Endothelial cell of umbilical vein (primary cell): ENCODE measurements at regions not wholly inside any gene's neighbourhood (a gene's known extent, or its start where the extent isn't known, plus 50 kb on each side); places are given as distances from the start of the nearest gene placed in this dataset.

Source experiments
- BruUV-seq: library from RNA; stranded (reverse); fragments of 400-500 nt; replicated peaks from 2 replicates; lab custom pipeline; 2021; lab: Mats Ljungman, UMichigan
- CTCF ChIA-PET: fragments of 300-600, 350-600 bp; sonication (Branson Sonifier 250); formaldehyde crosslinking; loops from one replicate; lab custom pipeline; 2021; ENCODE audit warnings: antibody characterized with exemption, inconsistent platforms; lab: Charles Lee
- POLR2A ChIA-PET: fragments of 300-600, 350-600 bp; sonication (Branson Sonifier 250); formaldehyde crosslinking; loops from one replicate; lab custom pipeline; 2021; ENCODE audit warnings: antibody characterized with exemption, inconsistent platforms; lab: Charles Lee
- DNase-seq: peaks from one replicate; pipeline ENCODE4 v3.0.0-alpha.2; 2011; ENCODE audit warnings: low read depth, low spot score
- FAIRE-seq: peaks from 2 replicates; lab custom pipeline; 2011; peaks lifted over from hg19 to GRCh38; lab: Jason Lieb, UNC
- H2AFZ ChIP-seq: 2 replicates; pipeline ENCODE4 v1.6.0; 2012; ENCODE audit warnings: low read depth, low read length, control low read depth, inconsistent platforms
- H3K27ac ChIP-seq: 2 replicates; pipeline ENCODE4 v1.5.1; 2011; ENCODE audit warnings: low read depth, mild to moderate bottlenecking, control low read depth, low read length, moderate library complexity; ENCODE audit not compliant: insufficient read depth
- H3K27me3 ChIP-seq, 2 experiments: 2 replicates each; pipeline versions ENCODE4 v1.6.0 to v1.6.1; 2011; ENCODE audit warnings: low read length in 2 of 2, mixed read lengths in 1 of 2; ENCODE audit not compliant: control insufficient read depth in 2 of 2, insufficient read depth in 2 of 2
- H3K36me3 ChIP-seq, 2 experiments: 2 replicates in 1 of 2; 3 replicates in 1 of 2; pipeline ENCODE4 v1.5.1; 2011; ENCODE audit warnings: low read length in 2 of 2, mild to moderate bottlenecking in 1 of 2, moderate library complexity in 1 of 2; ENCODE audit not compliant: control insufficient read depth in 2 of 2, insufficient read depth in 2 of 2; ENCODE audit errors: extremely low read depth in 1 of 2
- H3K4me1 ChIP-seq: 3 replicates; pipeline ENCODE4 v1.5.1; 2011; ENCODE audit warnings: mild to moderate bottlenecking, low read length; ENCODE audit not compliant: control insufficient read depth, insufficient read depth; ENCODE audit errors: extremely low read depth
- H3K4me2 ChIP-seq: 2 replicates; pipeline ENCODE4 v1.6.1; 2011; ENCODE audit warnings: low read length, control low read depth, mixed read lengths; ENCODE audit not compliant: insufficient read depth
- H3K4me3 ChIP-seq, 3 experiments: fragments of 200-600 bp in 1 of 3; sonication (generic), shearing (Covaris generic) in 1 of 3; replicated peaks in 1 of 3; 2 replicates each; pipeline ENCODE4 v1.5.1; 2011 to 2016; ENCODE audit warnings: control low read depth in 3 of 3, low read length in 3 of 3, mild to moderate bottlenecking in 2 of 3, inconsistent platforms in 1 of 3, low read depth in 1 of 3, moderate library complexity in 1 of 3; ENCODE audit not compliant: insufficient read depth in 1 of 3
- H3K79me2 ChIP-seq: 2 replicates; pipeline ENCODE4 v1.6.0; 2012; ENCODE audit warnings: low read length, inconsistent platforms; ENCODE audit not compliant: control insufficient read depth, insufficient read depth
- H3K9ac ChIP-seq: replicated peaks from 2 replicates; pipeline ENCODE3; 2011; ENCODE audit warnings: low read length, control low read depth; ENCODE audit not compliant: insufficient read depth; ENCODE audit errors: extremely low read depth
- H3K9me1 ChIP-seq: replicated peaks from 3 replicates; pipeline ENCODE4 v1.6.0; 2011; ENCODE audit warnings: mild to moderate bottlenecking, low read length; ENCODE audit not compliant: control insufficient read depth, insufficient read depth; ENCODE audit errors: extremely low read depth
- H3K9me3 ChIP-seq: replicated peaks from 2 replicates; pipeline ENCODE4 v1.5.1; 2012; ENCODE audit warnings: low read length, inconsistent platforms; ENCODE audit not compliant: control insufficient read depth, insufficient read depth
- H4K20me1 ChIP-seq: replicated peaks from 2 replicates; pipeline ENCODE3; 2011; ENCODE audit warnings: mild to moderate bottlenecking, low read length; ENCODE audit not compliant: control insufficient read depth, insufficient read depth; ENCODE audit errors: extremely low read depth
- EZH2 ChIP-seq: IDR thresholded peaks from 2 replicates; pipeline ENCODE4 v1.6.1; 2012; ENCODE audit warnings: borderline replicate concordance, low read depth, mild to moderate bottlenecking, moderate library complexity, low read length, inconsistent platforms; ENCODE audit not compliant: severe bottlenecking
- FOS ChIP-seq: IDR thresholded peaks from 2 replicates; pipeline ENCODE4 v1.6.1; 2011; ENCODE audit warnings: mild to moderate bottlenecking, low read length, moderate library complexity, borderline replicate concordance; ENCODE audit not compliant: insufficient read depth
- GATA2 ChIP-seq: IDR thresholded peaks from 2 replicates; pipeline ENCODE4 v1.7.0; 2011; ENCODE audit warnings: low read depth, mild to moderate bottlenecking, moderate library complexity, mixed read lengths, low read length; ENCODE audit not compliant: insufficient read length, insufficient read depth
- JUN ChIP-seq: IDR thresholded peaks from 2 replicates; pipeline ENCODE4 v1.6.1; 2011; ENCODE audit warnings: borderline replicate concordance, low read depth; ENCODE audit not compliant: insufficient read length, insufficient read depth
- MYC ChIP-seq: IDR thresholded peaks from one replicate; pipeline ENCODE4 v1.6.1; 2011; ENCODE audit warnings: mild to moderate bottlenecking, low read depth, low read length
- POLR2A ChIP-seq: IDR thresholded peaks from 2 replicates; pipeline ENCODE4 v1.6.1; 2012; ENCODE audit warnings: low read depth, mild to moderate bottlenecking, control low read depth, low read length
- POLR2AphosphoS5 ChIP-seq: IDR thresholded peaks from 2 replicates; pipeline ENCODE4 v1.6.1; 2012; ENCODE audit warnings: low read depth, mild to moderate bottlenecking, control low read depth, low read length, moderate library complexity; ENCODE audit not compliant: insufficient read depth
- dilution Hi-C: fragments of 300-500 bp; cut with MboI; formaldehyde crosslinking; loops from one replicate; pipeline ENCODE4 v1.15.0; 2019; ENCODE audit warnings: low sequenced_read_pairs; ENCODE audit not compliant: extremely low pct_ligation_motif_present
- intact Hi-C: fragments of 100-400 bp; cut with micrococcal nuclease; formaldehyde crosslinking; loops from one replicate; pipeline ENCODE4 v1.10.0; 2022
- TF ChIP-seq, protein P1 (sequence below), 2 donors: IDR thresholded peaks; 1 replicate in 1 of 2; 2 replicates in 1 of 2; pipeline ENCODE4 v1.5.1; 2011; ENCODE audit warnings: low read length in 2 of 2, mild to moderate bottlenecking in 2 of 2, moderate library complexity in 2 of 2, control low read depth in 1 of 2, inconsistent platforms in 1 of 2, low read depth in 1 of 2; ENCODE audit not compliant: insufficient read depth in 1 of 2; ENCODE audit errors: extremely low read depth in 1 of 2
- TF ChIP-seq, protein P2 (sequence below): IDR thresholded peaks from 2 replicates; pipeline ENCODE4 v1.6.1; 2011; ENCODE audit not compliant: insufficient read depth, insufficient read length

DNA sequence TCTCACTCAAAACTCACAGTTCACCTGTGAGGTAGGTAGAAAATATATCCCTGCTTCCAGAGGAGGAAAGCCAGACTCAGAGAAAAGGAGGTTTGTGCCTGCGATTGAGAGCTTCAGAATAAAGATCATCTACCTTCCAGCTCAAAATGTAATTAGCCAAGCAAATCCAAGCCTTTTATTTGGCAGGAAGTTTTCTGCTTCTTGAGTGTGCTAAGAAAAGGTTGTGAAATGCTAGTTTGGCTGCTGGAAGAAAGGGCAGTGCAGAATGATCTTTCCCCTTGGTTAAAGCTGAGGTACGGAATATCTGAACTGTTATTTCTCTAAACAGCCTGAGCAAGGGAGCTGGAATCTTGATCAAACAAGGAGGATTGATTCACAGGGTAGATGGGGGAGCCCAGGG, 59.7 kb upstream of the VCX3B start:
- Histone ChIP-seq H3K4me3 (no peak overlapping the region), H3K4me1 (no peaks in the 10 kb centered on the region), H2AFZ (no peak overlapping the region), H3K27me3 (no peaks in the 10 kb centered on the region), H4K20me1 (no peaks in the 10 kb centered on the region), H3K36me3 (no peaks in the 10 kb centered on the region), H3K9me1 (no peaks in the 10 kb centered on the region), H3K9ac (no peak overlapping the region), H3K79me2 (no peaks in the 10 kb centered on the region), H3K27ac (no peak overlapping the region), H3K4me2 (no peak overlapping the region), H3K9me3 (no peaks in the 10 kb centered on the region)
- FAIRE-seq: peak; percentile 43
- DNase-seq: no peak
- CTCF ChIA-PET: no interaction called here
- BruUV-seq: no TSS peak
- intact Hi-C loops (no loop called here), dilution Hi-C loops (no loop called here)
- TF ChIP-seq EZH2 (no peak), FOS (no peak), POLR2A (no peak), POLR2AphosphoS5 (no peak), JUN (no peak), MYC (no peak)
- TF ChIP-seq, protein P1, sequence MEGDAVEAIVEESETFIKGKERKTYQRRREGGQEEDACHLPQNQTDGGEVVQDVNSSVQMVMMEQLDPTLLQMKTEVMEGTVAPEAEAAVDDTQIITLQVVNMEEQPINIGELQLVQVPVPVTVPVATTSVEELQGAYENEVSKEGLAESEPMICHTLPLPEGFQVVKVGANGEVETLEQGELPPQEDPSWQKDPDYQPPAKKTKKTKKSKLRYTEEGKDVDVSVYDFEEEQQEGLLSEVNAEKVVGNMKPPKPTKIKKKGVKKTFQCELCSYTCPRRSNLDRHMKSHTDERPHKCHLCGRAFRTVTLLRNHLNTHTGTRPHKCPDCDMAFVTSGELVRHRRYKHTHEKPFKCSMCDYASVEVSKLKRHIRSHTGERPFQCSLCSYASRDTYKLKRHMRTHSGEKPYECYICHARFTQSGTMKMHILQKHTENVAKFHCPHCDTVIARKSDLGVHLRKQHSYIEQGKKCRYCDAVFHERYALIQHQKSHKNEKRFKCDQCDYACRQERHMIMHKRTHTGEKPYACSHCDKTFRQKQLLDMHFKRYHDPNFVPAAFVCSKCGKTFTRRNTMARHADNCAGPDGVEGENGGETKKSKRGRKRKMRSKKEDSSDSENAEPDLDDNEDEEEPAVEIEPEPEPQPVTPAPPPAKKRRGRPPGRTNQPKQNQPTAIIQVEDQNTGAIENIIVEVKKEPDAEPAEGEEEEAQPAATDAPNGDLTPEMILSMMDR (IDR thresholded peaks at IDR 0.05; ENCODE audit: extremely low read depth in 1 of 2, insufficient read depth in 1 of 2, low read depth in 1 of 2, low read length in 2 of 2): no peak
- POLR2A ChIA-PET: no interaction called here

DNA sequence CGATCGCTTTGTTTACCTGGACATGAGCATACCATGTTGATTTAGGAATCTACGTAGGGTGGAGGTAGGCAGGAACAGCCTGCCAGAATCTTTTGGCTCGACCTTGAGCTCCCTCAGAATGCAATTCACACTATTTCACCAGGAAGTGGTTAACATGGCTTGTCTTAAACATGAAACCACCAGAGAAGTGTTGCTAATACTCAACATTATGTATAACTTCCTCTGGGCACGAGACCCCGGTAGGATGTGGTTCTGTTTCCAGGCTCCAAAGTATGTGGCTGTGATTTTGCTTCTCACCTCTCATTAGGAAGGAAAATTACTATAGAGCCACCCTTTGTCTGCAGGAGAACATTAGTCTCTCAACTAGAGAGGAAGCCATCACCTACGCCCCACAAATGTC, 59.0 kb upstream of the VCX3B start:
- POLR2A ChIA-PET: no interaction called here
- dilution Hi-C loops: no loop called here
- FAIRE-seq: no peak

More for the DNA sequence above, 59.0 kb upstream of the VCX3B start:
- Histone ChIP-seq H2AFZ (no peak overlapping the region), H3K4me2 (no peak overlapping the region), H3K9me1 (no peaks in the 10 kb centered on the region), H3K4me3 (no peak overlapping the region), H4K20me1 (no peaks in the 10 kb centered on the region), H3K36me3 (no peaks in the 10 kb centered on the region), H3K27me3 (no peaks in the 10 kb centered on the region), H3K79me2 (no peaks in the 10 kb centered on the region), H3K27ac (no peak overlapping the region), H3K9ac (no peak overlapping the region), H3K4me1 (no peaks in the 10 kb centered on the region), H3K9me3 (no peaks in the 10 kb centered on the region)
- TF ChIP-seq POLR2A (no peak), POLR2AphosphoS5 (no peak), EZH2 (no peak), MYC (no peak), GATA2 (no peak), FOS (no peak), JUN (no peak)
- TF ChIP-seq, protein P2, sequence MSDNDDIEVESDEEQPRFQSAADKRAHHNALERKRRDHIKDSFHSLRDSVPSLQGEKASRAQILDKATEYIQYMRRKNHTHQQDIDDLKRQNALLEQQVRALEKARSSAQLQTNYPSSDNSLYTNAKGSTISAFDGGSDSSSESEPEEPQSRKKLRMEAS: no peak
- TF ChIP-seq, protein P1 (IDR thresholded peaks at IDR 0.05; ENCODE audit: extremely low read depth in 1 of 2, insufficient read depth in 1 of 2, low read depth in 1 of 2, low read length in 2 of 2): no peak
- no TSS peak for BruUV-seq
- intact Hi-C loops: no loop called here
- DNase-seq: no peak
- CTCF ChIA-PET: no interaction called here
